CD14-positive monocyte (primary cell): ENCODE measurements at regions not wholly inside any gene's neighbourhood (a gene's known extent, or its start where the extent isn't known, plus 50 kb on each side); places are given as distances from the start of the nearest gene placed in this dataset.

Source experiments
- DNase-seq, 3 donors: peaks; one replicate each; pipeline ENCODE4 v3.0.0-alpha.2; 2011 to 2022
- H2AFZ ChIP-seq: 2 replicates; pipeline ENCODE4 v1.6.0; 2012; ENCODE audit warnings: mild to moderate bottlenecking, low read depth, low read length, inconsistent platforms; ENCODE audit not compliant: insufficient read depth, poor library complexity, severe bottlenecking
- H3K27ac ChIP-seq, 2 donors: 1 replicate in 1 of 2; 2 replicates in 1 of 2; pipeline ENCODE4 v1.5.1; 2012 to 2013; ENCODE audit warnings: low read length in 2 of 2, control low read depth in 1 of 2, inconsistent platforms in 1 of 2, low read depth in 1 of 2, mild to moderate bottlenecking in 1 of 2
- H3K27me3 ChIP-seq, 2 donors: one replicate each; pipeline versions ENCODE4 v1.6.0 to v1.6.1; 2011 to 2013; ENCODE audit warnings: low read length in 2 of 2; ENCODE audit not compliant: control insufficient read depth in 2 of 2, insufficient read depth in 2 of 2
- H3K36me3 ChIP-seq, 2 donors: replicated peaks in 1 of 2; 1 replicate in 1 of 2; 2 replicates in 1 of 2; pipeline versions ENCODE4 v1.5.1 to v1.6.1; 2012 to 2013; ENCODE audit warnings: low read length in 2 of 2, control low read depth in 1 of 2, inconsistent platforms in 1 of 2, mild to moderate bottlenecking in 1 of 2; ENCODE audit not compliant: insufficient read depth in 2 of 2, control insufficient read depth in 1 of 2
- H3K4me1 ChIP-seq, 2 donors: 1 replicate in 1 of 2; 2 replicates in 1 of 2; pipeline versions ENCODE4 v1.5.1 to v1.6.1; 2012 to 2013; ENCODE audit warnings: low read length in 2 of 2, control low read depth in 1 of 2, inconsistent platforms in 1 of 2, mild to moderate bottlenecking in 1 of 2, moderate library complexity in 1 of 2; ENCODE audit not compliant: insufficient read depth in 2 of 2, control insufficient read depth in 1 of 2
- H3K4me2 ChIP-seq: replicated peaks from 2 replicates; pipeline ENCODE3; 2012; ENCODE audit warnings: low read length, moderate library complexity, mild to moderate bottlenecking; ENCODE audit not compliant: poor library complexity, severe bottlenecking; ENCODE audit errors: extremely low read depth
- H3K4me3 ChIP-seq, 3 experiments: fragments of 200-600 bp in 1 of 3; sonication (generic) in 1 of 3; replicated peaks in 1 of 3; 1 replicate in 2 of 3; 2 replicates in 1 of 3; pipeline ENCODE4 v1.5.1; 2011 to 2013; ENCODE audit warnings: low read length in 3 of 3, mild to moderate bottlenecking in 3 of 3, control low read depth in 2 of 3, low read depth in 2 of 3, inconsistent platforms in 1 of 3, moderate library complexity in 1 of 3
- H3K79me2 ChIP-seq: 2 replicates; pipeline ENCODE4 v1.6.0; 2012; ENCODE audit warnings: mild to moderate bottlenecking, control low read depth, inconsistent platforms, low read length, moderate library complexity; ENCODE audit not compliant: insufficient read depth
- H3K9ac ChIP-seq: 2 replicates; pipeline ENCODE4 v1.6.0; 2017; ENCODE audit warnings: low read length, mild to moderate bottlenecking; ENCODE audit not compliant: insufficient read depth, poor library complexity, severe bottlenecking
- H3K9me3 ChIP-seq, 2 donors: replicated peaks in 1 of 2; 1 replicate in 1 of 2; 2 replicates in 1 of 2; pipeline versions ENCODE4 v1.5.1 to v1.6.1; 2012 to 2013; ENCODE audit warnings: low read length in 2 of 2, control low read depth in 1 of 2; ENCODE audit not compliant: control insufficient read depth in 1 of 2, insufficient read depth in 1 of 2
- H4K20me1 ChIP-seq: 2 replicates; pipeline ENCODE4 v1.6.0; 2012; ENCODE audit warnings: mild to moderate bottlenecking, low read length, control low read depth, moderate library complexity; ENCODE audit not compliant: insufficient read depth
- H3K27ac Mint-ChIP-seq, 7 donors: one replicate each; pipeline ENCODE4 v1.8.0; 2020; ENCODE audit warnings: mild to moderate bottlenecking in 7 of 7, mixed read lengths in 7 of 7, moderate library complexity in 6 of 7, inconsistent platforms in 2 of 7
- H3K27me3 Mint-ChIP-seq, 3 donors: one replicate each; pipeline ENCODE4 v1.8.0; 2021 to 2022; ENCODE audit warnings: low read depth in 3 of 3, mild to moderate bottlenecking in 3 of 3, mixed read lengths in 3 of 3, moderate library complexity in 3 of 3, inconsistent platforms in 1 of 3
- H3K36me3 Mint-ChIP-seq, 2 donors: one replicate each; pipeline ENCODE4 v1.8.0; 2020; ENCODE audit warnings: mixed read lengths in 2 of 2, inconsistent platforms in 1 of 2, mild to moderate bottlenecking in 1 of 2
- H3K4me1 Mint-ChIP-seq: one replicate; pipeline ENCODE4 v1.8.0; 2020; ENCODE audit warnings: mild to moderate bottlenecking, mixed read lengths
- H3K4me3 Mint-ChIP-seq, 2 donors: one replicate each; pipeline ENCODE4 v1.8.0; 2020; ENCODE audit warnings: mild to moderate bottlenecking in 2 of 2, mixed read lengths in 2 of 2, moderate library complexity in 1 of 2
- H3K9me3 Mint-ChIP-seq, 7 donors: one replicate each; pipeline ENCODE4 v1.8.0; 2020 to 2022; ENCODE audit warnings: mixed read lengths in 7 of 7, mild to moderate bottlenecking in 6 of 7, moderate library complexity in 6 of 7, inconsistent platforms in 2 of 7
- CTCF ChIP-seq: fragments of 200-600 bp; IDR thresholded peaks from one replicate; pipeline ENCODE4 v1.8.0; 2022; ENCODE audit warnings: antibody characterized with exemption, mild to moderate bottlenecking
- WGBS: methylation state at CpG from one replicate; pipeline ENCODE4 v1.1.5; 2013; ENCODE audit warnings: missing lambda C conversion rate; ENCODE audit not compliant: insufficient coverage; 5-methylcytosine and 5-hydroxymethylcytosine counted together
- intact Hi-C, 2 donors: fragments of 100-400 bp; cut with micrococcal nuclease; formaldehyde crosslinking; loops; one replicate each; pipeline versions ENCODE4 v1.15.0 to v1.15.1; 2023

- Histone ChIP-seq H3K4me2 (no peak overlapping the region), H3K27ac (no peak overlapping the region), H3K79me2 (no peaks in the 10 kb centered on the region), H3K4me1 (no peaks in the 10 kb centered on the region), H2AFZ (no peak overlapping the region), H3K36me3 (no peaks in the 10 kb centered on the region), H3K27me3 (no peaks in the 10 kb centered on the region), H4K20me1 (no peaks in the 10 kb centered on the region), H3K9me3 (peaks cover 6 to 8% of the 10 kb centered on the region in 2 donors), H3K9ac (no peak overlapping the region), H3K4me3 (no peak overlapping the region)
- Mint-ChIP-seq H3K4me1 (no peaks in the 10 kb centered on the region), H3K27me3 (no peaks in the 10 kb centered on the region), H3K36me3 (no peaks in the 10 kb centered on the region), H3K9me3 (peaks cover 6 to 16% (median 7%) of the 10 kb centered on the region in 7 donors), H3K4me3 (no peak overlapping the region), H3K27ac (no peak overlapping the region)
- no peak for DNase-seq
- WGBS, result 92% methylated on average over 2 of the region's 4 CpGs
- intact Hi-C loops, result no loop called here
- TF ChIP-seq CTCF, result no peak
Observed at GRCh38 chr10:4442296-4442695, 383.7 kb upstream of the AKR1E2 start.

- Mint-ChIP-seq H3K4me1 (no peaks in the 10 kb centered on the region), H3K36me3 (no peaks in the 10 kb centered on the region), H3K9me3 (peaks cover 6 to 15% (median 7%) of the 10 kb centered on the region in 7 donors), H3K27me3 (peaks cover 0 to 2% (median 0%) of the 10 kb centered on the region in 3 donors), H3K27ac (no peak overlapping the region), H3K4me3 (no peak overlapping the region)
- WGBS, result 97% methylated on average over 3 of the region's 5 CpGs
- Histone ChIP-seq H3K4me1 (no peaks in the 10 kb centered on the region), H3K9ac (no peak overlapping the region), H3K27me3 (no peaks in the 10 kb centered on the region), H3K4me3 (no peak overlapping the region), H3K9me3 (peaks cover 6 to 8% of the 10 kb centered on the region in 2 donors), H4K20me1 (no peaks in the 10 kb centered on the region), H2AFZ (no peak overlapping the region), H3K79me2 (no peaks in the 10 kb centered on the region), H3K36me3 (no peaks in the 10 kb centered on the region), H3K4me2 (no peak overlapping the region), H3K27ac (no peak overlapping the region)
- TF ChIP-seq CTCF, result no peak
- no peak for DNase-seq
- intact Hi-C loops, result no loop called here
Observed at GRCh38 chr10:4440260-4440659, 385.7 kb upstream of the AKR1E2 start.
